ENCODE measurements at regions not wholly inside any gene's neighbourhood (a gene's known extent, or its start where the extent isn't known, plus 50 kb on each side); places are given as distances from the start of the nearest gene placed in this dataset.

DNA sequence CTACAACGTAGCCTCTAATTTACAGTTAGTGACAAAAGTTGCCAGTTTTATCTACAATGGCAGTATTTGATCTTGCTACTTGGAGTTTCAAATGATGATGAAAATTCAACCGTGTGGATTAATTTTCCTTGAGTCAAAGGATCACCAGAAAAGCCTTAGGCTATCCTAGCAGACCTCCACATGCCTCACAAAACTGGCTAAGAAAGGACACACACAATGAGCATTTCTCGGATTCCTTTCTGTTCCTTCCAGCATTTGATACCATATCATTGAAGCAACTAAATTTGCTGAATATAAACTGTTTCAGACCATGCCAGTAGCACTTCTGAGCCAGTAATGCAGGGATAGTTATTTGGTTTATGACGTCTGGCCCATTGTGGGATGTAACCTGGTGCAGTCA is 587.4 kb upstream of the MDFIC2 start:
- intact Hi-C loops (cut with DNase I): no loop called here
- DNase-seq (ENCODE audit: missing footprints) (no peak), ATAC-seq (no peak)

GRCh38 chr3:70890020-70890394 is 577.6 kb upstream of the MDFIC2 start:
- intact Hi-C loops (cut with DNase I): no loop called here
- ATAC-seq (no peak), DNase-seq (ENCODE audit: missing footprints) (no peak)

DNA sequence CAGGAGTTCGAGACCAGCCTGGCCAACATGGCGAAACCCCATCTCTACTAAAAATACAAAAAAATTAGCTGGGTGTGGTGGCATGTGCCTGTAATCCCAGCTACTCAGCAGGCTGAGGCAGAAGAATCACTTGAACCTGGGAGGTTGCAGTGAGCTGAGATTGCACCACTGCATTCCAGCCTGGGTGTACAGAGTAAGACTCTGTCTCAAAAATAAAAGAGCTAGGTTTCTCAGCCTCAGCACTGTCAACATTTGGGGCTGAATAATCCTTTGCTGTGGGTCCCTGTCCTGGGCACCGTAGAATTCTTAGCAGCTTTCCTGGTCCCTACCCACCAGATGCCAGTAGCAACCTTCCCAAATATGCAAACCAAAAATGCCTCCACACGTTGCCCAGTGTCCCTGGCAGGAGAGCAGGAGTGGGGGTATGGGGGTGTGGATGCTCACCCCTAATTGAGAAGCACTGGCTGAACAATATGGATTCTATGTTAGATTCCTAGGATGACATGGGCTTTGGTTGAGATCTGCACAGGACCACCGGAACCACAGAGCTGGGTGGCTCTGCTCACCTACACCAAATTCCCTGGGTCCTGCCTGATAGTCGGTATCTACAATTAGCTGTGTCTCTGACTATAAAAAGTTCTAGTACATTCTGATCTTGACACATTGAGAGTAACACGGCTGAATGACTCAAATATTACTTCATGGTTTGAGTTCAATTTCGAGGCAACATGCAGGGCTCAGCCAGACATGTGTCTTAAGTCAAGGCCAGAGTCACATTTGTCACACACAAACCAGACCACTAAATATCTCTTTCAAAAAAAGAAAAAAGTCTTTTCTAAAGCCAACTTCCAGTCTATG is 577.0 kb upstream of the MDFIC2 start:
- peak; percentile 70 for ATAC-seq
- no peak for DNase-seq (ENCODE audit: missing footprints)
- intact Hi-C loops (cut with DNase I): no loop called here

DNA sequence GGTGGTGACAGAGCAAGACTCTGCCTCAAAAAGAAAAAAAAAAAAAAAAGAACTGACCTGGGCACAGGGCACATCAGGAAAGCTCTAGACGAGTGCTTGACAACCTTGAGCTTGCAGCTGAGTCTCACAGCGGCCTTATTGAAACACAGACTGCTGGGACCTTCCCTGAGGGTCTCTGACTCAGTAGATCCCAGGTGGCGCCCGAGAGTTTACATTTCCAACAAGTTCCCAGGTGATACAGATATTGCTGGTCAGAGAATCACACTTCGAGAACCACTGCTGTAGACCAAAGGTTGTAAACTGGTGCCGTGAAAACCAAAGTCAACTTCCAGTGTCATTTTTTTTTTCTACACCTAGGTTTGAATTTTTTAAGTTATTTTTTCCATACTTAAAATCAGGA is 573.2 kb upstream of the MDFIC2 start:
- DNase-seq (ENCODE audit: missing footprints) (no peak), ATAC-seq (no peak)
- intact Hi-C loops (cut with DNase I): no loop called here

GRCh38 chr3:70882104-70882503 is 569.7 kb upstream of the MDFIC2 start:
- intact Hi-C loops (cut with DNase I): no loop called here
- ATAC-seq (no peak), DNase-seq (ENCODE audit: missing footprints) (no peak)

DNA sequence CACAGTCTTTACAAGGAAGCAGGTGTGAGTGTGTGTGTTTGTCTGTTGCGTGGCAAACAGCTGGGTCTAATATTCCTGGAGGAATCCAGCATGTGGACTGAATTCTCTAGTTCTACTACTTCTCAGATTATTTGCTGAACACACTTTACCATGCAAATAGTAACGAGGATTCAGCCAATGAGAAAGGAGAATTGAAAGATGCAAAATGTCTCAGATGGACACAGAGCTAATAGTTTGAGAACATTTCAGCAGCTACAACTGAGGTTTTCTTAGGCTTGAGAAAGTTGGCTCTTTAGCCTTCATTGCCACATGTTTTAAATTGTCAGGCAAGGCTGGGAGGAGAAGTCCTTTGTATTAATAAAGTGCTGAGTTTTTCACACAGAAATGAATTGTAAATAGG is 568.0 kb upstream of the MDFIC2 start:
- ATAC-seq (no peak), DNase-seq (ENCODE audit: missing footprints) (no peak)
- intact Hi-C loops (cut with DNase I): no loop called here

DNA sequence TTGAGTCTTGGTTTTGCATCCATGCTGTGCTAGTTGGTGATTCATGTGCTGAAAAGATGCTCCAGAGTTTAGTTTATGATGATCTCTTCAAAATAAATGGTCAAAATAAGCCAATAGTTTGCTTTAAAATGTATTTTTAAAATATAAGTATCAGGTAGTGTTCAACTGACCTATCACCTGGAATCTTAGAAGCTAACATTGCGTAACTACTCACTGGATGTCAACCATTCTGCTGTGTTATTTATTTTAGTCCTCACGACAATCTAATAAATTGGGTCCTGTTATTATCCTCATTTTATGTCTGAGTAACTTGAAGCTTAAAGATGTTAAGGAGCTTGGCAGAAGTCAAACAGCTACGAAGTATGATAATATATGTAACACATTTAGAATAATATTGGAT is 563.7 kb upstream of the MDFIC2 start:
- DNase-seq (ENCODE audit: missing footprints) (no peak), ATAC-seq (no peak)
- intact Hi-C loops (cut with DNase I): no loop called here

GRCh38 chr3:70874196-70874595 is 561.8 kb upstream of the MDFIC2 start:
- ATAC-seq: no peak
- intact Hi-C loops (cut with DNase I): no loop called here
- DNase-seq (ENCODE audit: missing footprints): no peak

- intact Hi-C loops (cut with DNase I): no loop called here
- ATAC-seq (no peak), DNase-seq (ENCODE audit: missing footprints) (no peak)
These were observed 561.2 kb upstream of the MDFIC2 start for GRCh38 chr3:70873686-70874085.

- intact Hi-C loops (cut with DNase I): no loop called here
- peak; percentile 37 for ATAC-seq
- no peak for DNase-seq (ENCODE audit: missing footprints)
These were observed 559.6 kb upstream of the MDFIC2 start for GRCh38 chr3:70871909-70872656.

GRCh38 chr3:70870576-70870975 is 558.1 kb upstream of the MDFIC2 start:
- intact Hi-C loops (cut with DNase I): no loop called here
- DNase-seq (ENCODE audit: missing footprints): no peak
- no peak for ATAC-seq

GRCh38 chr3:70868561-70868960 is 556.1 kb upstream of the MDFIC2 start:
- ATAC-seq: no peak
- DNase-seq (ENCODE audit: missing footprints): no peak
- intact Hi-C loops (cut with DNase I): no loop called here

DNA sequence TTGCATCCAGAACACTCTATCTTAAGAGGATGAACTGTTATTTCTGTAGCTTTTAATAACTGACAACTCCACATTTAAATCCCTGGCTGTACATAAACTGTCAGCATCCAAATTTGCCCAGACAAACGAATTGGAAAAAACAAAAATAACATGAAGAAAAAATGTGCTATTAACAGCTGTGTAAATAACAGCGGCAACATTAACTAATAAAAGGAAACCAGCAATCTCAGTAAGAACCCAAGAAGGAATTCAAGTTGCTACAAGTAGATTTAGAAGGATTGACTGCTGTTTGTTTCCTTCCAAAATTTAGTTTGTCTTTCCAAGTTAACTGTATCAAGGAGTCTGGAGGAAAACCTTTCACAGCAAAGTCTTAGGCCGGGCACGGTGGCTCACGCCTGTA is 550.6 kb upstream of the MDFIC2 start:
- DNase-seq (ENCODE audit: missing footprints): no peak
- no peak for ATAC-seq

DNA sequence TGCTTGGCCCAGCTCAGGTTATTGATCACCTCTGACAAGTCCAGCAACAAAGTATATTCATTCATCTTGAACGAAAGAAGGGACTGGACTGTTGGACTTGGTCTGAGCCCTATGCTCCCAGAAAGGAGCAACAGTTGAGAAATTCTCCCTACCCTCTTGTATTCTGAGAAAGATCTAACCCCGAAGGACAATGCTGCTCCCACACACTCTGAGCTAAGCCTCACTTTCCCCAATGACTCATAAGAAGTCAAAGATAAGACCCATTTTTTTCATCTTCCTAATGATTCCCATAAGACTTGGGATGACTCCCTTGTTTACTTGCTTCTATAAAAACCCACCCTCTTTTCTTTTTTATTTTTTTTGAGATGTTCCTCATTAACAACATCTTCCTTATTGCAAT is 549.4 kb upstream of the MDFIC2 start:
- peak; percentile 83 for ATAC-seq
- intact Hi-C loops (cut with DNase I): no loop called here
- DNase-seq (ENCODE audit: missing footprints): no peak

More for the DNA sequence above, 550.6 kb upstream of the MDFIC2 start:
- intact Hi-C loops (cut with DNase I): no loop called here

- ATAC-seq (no peak), DNase-seq (ENCODE audit: missing footprints) (no peak)
These were observed 548.8 kb upstream of the MDFIC2 start for GRCh38 chr3:70861234-70861633.

GRCh38 chr3:70857916-70858315 is 545.5 kb upstream of the MDFIC2 start:
- no peak for DNase-seq (ENCODE audit: missing footprints)
- ATAC-seq: no peak
- intact Hi-C loops (cut with DNase I): no loop called here

More at GRCh38 chr3:70861234-70861633, 548.8 kb upstream of the MDFIC2 start:
- intact Hi-C loops (cut with DNase I): no loop called here

DNA sequence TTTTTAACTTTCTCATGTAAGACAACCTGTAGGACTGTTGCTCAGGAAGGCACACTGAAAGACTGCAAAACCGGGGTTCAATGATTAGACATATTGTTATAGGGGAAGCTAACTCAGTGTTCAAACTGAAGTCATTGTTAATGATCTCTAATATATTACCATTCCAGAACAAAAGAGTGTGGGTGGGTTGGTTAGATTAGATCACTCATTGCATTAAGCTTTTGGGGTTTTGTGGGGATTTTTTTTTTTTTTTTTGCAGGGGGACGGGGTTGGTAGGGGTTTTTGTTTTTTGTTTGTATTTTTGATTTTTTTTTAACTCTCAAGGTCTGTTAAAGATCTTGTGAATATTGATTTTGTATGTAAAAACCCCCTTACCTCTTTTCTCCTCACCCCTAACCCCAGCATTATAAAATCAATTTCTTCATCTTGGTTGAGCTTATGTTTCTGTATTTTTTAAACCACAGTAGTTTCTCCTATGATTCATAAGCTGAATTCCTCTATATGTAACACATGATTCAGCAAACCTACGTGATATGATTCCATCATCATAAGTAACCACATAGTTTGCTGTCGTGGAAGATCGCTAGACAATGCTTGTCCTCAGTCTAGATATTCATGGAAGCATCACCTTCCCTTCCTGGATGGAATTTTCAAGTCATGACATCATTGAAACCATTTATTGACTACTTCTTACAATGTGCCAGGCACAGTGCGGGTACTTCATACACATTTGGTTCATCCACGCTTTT is 544.1 kb upstream of the MDFIC2 start:
- ATAC-seq: no peak
- DNase-seq (ENCODE audit: missing footprints): no peak
- intact Hi-C loops (cut with DNase I): no loop called here

GRCh38 chr3:70855149-70855548 is 542.7 kb upstream of the MDFIC2 start:
- intact Hi-C loops (cut with DNase I): no loop called here
- ATAC-seq (no peak), DNase-seq (ENCODE audit: missing footprints) (no peak)

- DNase-seq (ENCODE audit: missing footprints) (no peak), ATAC-seq (no peak)
- intact Hi-C loops (cut with DNase I): no loop called here
These were observed 541.7 kb upstream of the MDFIC2 start for GRCh38 chr3:70854108-70854507.
